Chondrocyte (in vitro differentiated cells): ENCODE measurements at regions not wholly inside any gene's neighbourhood (a gene's known extent, or its start where the extent isn't known, plus 50 kb on each side); places are given as distances from the start of the nearest gene placed in this dataset.

Experiments
- DNase-seq: peaks from one replicate; pipeline ENCODE4 v3.0.0; 2021; ENCODE audit warnings: mixed read lengths, low spot score
- H3K27ac Mint-ChIP-seq: one replicate; pipeline ENCODE4 v1.8.0; 2021; ENCODE audit warnings: mild to moderate bottlenecking, moderate library complexity, mixed read lengths; ENCODE audit not compliant: unreplicated experiment
- H3K27me3 Mint-ChIP-seq: 2 replicates; pipeline ENCODE4 v1.8.0; 2021; ENCODE audit warnings: low read depth, mixed read lengths
- H3K36me3 Mint-ChIP-seq: 2 replicates; pipeline ENCODE4 v1.8.0; 2021; ENCODE audit warnings: low read depth, mixed read lengths
- H3K4me1 Mint-ChIP-seq: 2 replicates; pipeline ENCODE4 v1.8.0; 2021; ENCODE audit warnings: low read depth, mild to moderate bottlenecking, mixed read lengths
- H3K4me3 Mint-ChIP-seq: one replicate; pipeline ENCODE4 v1.8.0; 2021; ENCODE audit warnings: mild to moderate bottlenecking, moderate library complexity, mixed read lengths; ENCODE audit not compliant: unreplicated experiment
- H3K9me3 Mint-ChIP-seq: 2 replicates; pipeline ENCODE4 v1.8.0; 2021; ENCODE audit warnings: low read depth, mixed read lengths
- CTCF ChIP-seq: fragments of 200-600 bp; sonication (generic); IDR thresholded peaks from 2 replicates; pipeline ENCODE4 v1.5.0; 2021; ENCODE audit warnings: antibody characterized with exemption, mild to moderate bottlenecking, moderate library complexity

- no peak overlapping the region for H3K4me3 Mint-ChIP-seq
- no peak overlapping the region for H3K27ac Mint-ChIP-seq
- no peak for TF ChIP-seq CTCF
- no peaks in the 10 kb centered on the region for H3K27me3 Mint-ChIP-seq
- no peaks in the 10 kb centered on the region for H3K36me3 Mint-ChIP-seq
- H3K9me3 Mint-ChIP-seq, result no peaks in the 10 kb centered on the region
- H3K4me1 Mint-ChIP-seq, result no peaks in the 10 kb centered on the region
- no peak for DNase-seq
These were observed 496.0 kb upstream of the THBS1 start for GRCh38 chr15:39084674-39085530.

- Mint-ChIP-seq H3K36me3 (no peaks in the 10 kb centered on the region), H3K27ac (no peak overlapping the region)
These were observed 494.2 kb upstream of the THBS1 start for GRCh38 chr15:39086641-39087040.

GRCh38 chr15:39088156-39088555 lies 492.7 kb upstream of the THBS1 start:
- Mint-ChIP-seq H3K27ac (no peak overlapping the region), H3K4me3 (no peak overlapping the region), H3K4me1 (no peaks in the 10 kb centered on the region), H3K36me3 (no peaks in the 10 kb centered on the region), H3K27me3 (no peaks in the 10 kb centered on the region), H3K9me3 (no peaks in the 10 kb centered on the region)
- TF ChIP-seq CTCF, result no peak
- no peak for DNase-seq

More at GRCh38 chr15:39086641-39087040, 494.2 kb upstream of the THBS1 start:
- Mint-ChIP-seq H3K9me3 (no peaks in the 10 kb centered on the region), H3K27me3 (no peaks in the 10 kb centered on the region), H3K4me1 (no peaks in the 10 kb centered on the region), H3K4me3 (no peak overlapping the region)
- DNase-seq, result no peak
- TF ChIP-seq CTCF, result no peak

- Mint-ChIP-seq H3K4me1 (peaks cover 17% of the 10 kb centered on the region), H3K36me3 (no peaks in the 10 kb centered on the region), H3K27ac (no peak overlapping the region), H3K9me3 (no peaks in the 10 kb centered on the region), H3K27me3 (no peaks in the 10 kb centered on the region), H3K4me3 (no peak overlapping the region)
- TF ChIP-seq CTCF, result no peak
- no peak for DNase-seq
These were observed 488.5 kb upstream of the THBS1 start for GRCh38 chr15:39092354-39092753.

- DNase-seq, result no peak
- TF ChIP-seq CTCF, result no peak
- Mint-ChIP-seq H3K9me3 (no peaks in the 10 kb centered on the region), H3K4me1 (peaks cover 17% of the 10 kb centered on the region), H3K36me3 (no peaks in the 10 kb centered on the region), H3K27me3 (no peaks in the 10 kb centered on the region), H3K4me3 (no peak overlapping the region), H3K27ac (no peak overlapping the region)
These were observed 488.1 kb upstream of the THBS1 start for GRCh38 chr15:39092761-39093160.
